GM19397 (cell line): ENCODE measurements at regions not wholly inside any gene's neighbourhood (a gene's known extent, or its start where the extent isn't known, plus 50 kb on each side); places are given as distances from the start of the nearest gene placed in this dataset.
"Not testable (repeated sequence)": the region's sequence is repeated elsewhere in the genome, so short reads cannot be mapped to it uniquely, and the experiment has no call there.

ENCODE experiments used
- ATAC-seq: cut with Tn5 transposase; IDR thresholded peaks from one replicate; pipeline ENCODE4 v1.9.1; 2021; ENCODE audit warnings: mild to moderate bottlenecking, moderate library complexity; ENCODE audit not compliant: unreplicated experiment

GRCh38 chr5:63128761-63129160, 550.1 kb downstream of the LRRC70 start:
- ATAC-seq = no peak

DNA sequence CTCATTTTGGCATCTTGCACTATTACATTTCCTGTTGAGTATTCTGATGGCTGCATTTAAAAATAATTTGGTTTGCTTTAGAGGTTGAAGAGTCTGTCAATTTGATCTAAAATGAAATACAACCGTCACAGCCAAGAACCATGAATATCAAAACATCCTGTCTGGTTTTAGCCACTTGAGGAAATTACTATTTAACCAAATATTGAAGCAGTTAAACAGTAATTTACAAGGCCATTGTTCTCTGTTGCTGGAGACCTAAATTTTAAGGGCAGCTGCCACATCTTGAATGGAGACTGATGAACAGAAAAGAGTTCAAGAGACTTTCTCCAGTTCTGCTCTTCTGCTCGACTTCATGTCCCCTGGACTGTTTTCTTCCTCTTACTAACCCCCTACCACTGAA, 549.4 kb downstream of the LRRC70 start:
- no peak for ATAC-seq

GRCh38 chr5:63127054-63127453, 548.4 kb downstream of the LRRC70 start:
- ATAC-seq = no peak

DNA sequence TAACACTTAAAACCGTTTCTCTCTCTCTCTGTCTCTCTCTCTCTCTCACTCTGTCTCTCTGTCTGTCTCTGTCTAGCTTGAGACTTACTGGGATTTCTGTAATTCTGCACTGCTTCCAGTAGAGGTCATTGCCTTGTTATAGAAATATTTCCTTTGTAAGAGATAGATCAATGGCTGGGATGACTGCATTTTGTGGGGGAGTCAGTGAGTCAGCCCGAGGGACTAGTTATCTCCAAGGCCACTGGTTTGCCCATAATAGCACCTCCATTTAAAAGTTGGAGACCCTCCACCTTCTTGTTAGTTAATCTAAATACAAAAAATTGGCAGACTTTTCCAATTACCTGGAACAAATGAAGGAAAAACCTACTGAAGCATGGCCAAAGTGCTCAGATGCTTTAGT, 547.2 kb downstream of the LRRC70 start:
- ATAC-seq = peak; percentile 77

GRCh38 chr5:63125392-63125791, 546.8 kb downstream of the LRRC70 start:
- no peak for ATAC-seq

GRCh38 chr5:63124266-63124665, 545.6 kb downstream of the LRRC70 start:
- no peak for ATAC-seq

DNA sequence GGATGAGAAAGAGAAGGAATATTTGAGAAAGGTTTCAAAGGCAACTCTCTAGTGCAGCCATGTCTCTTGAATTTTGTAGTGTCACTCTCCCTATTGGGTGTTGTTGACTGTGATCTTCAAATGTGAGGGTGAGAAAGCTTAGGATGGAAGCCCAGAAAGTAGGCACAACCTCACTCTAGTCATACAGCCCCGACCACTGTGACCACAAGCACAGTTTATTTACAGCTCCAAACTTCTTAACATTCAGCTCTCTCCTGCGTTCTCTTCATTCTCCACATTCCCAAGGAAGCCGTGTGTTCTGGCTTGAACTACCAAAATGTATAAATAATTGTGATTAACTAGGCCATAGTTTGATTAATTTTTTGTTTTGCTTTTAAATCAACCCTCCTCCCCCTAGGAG, 542.9 kb downstream of the LRRC70 start:
- ATAC-seq = no peak

GRCh38 chr5:63118221-63118620, 539.6 kb downstream of the LRRC70 start:
- ATAC-seq = no peak

DNA sequence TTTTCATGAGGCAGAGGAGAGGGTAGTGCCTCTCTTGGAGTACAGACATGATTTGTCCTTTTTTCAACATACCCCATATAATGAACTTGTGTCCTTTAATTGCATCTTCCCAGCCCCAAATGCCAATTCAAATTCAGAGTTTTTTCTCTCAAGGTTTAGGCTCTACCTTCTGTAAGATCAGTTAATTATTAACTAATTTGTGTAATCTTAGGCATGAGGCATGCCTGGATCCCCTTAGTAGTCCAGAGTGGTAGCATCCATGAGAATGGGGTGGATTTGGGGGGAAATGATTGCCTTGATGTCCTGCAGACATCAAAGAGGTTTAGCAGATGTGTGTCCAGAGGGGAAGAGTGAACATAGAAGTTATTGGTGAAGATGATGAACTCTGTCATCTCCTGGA, 533.3 kb downstream of the LRRC70 start:
- no peak for ATAC-seq

- ATAC-seq = no peak
Observed at GRCh38 chr5:63101870-63102269, 523.3 kb downstream of the LRRC70 start.

DNA sequence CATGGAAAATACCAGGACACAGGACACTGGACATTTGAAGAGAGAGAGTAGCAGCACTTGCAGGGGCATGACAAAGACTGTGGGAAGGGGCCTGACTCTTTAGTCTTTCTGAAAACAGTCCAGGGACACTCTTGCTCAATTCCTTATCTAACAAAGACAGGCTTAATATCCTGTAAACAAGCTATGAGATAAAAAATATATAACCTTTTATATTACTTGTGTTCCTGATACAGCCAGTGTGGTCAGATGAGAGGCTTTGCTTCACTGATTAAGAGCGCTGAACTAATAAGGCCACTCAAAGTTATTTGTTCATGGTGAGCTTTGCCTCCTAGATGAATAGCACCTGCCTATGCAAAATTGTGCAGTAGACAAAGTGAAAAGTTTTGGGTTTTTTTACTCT, 518.7 kb downstream of the LRRC70 start:
- no peak for ATAC-seq

DNA sequence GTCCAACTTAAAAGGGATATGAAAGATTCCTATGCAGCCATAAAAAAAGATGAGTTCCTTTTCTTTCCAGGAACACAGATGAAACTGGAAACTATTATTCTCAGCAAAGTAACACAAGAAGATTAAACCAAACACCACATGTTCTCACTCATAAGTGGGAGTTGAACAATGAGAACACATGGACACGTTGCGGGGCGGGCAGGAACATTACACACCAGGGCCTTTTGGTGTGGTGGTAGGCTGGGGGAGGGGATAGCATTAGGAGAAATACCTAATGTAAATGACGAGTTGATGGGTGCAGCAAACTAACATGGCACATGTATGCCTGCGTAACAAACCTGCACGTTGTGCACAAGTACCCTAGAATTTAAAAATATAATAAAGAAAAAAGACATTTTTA, 516.1 kb downstream of the LRRC70 start:
- ATAC-seq = no peak

DNA sequence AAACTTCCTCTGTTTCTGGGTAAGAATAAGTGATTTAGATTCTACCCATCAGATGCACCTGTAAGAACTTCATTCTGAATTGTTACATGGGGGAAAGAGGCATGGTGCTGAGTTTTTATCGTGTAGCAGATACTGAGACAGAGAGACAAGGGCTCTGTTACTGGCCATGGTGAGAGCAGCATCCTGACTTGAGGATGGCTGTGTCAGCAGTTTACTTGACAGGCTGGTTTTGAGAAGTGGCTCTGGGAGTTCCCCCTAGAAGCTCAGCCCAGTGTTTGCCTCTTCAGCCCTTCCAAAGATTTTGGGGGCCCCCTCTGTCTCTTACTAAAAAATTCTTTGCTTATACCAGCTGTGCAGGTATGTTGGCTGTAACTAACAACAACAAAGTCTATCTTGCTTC, 510.5 kb downstream of the LRRC70 start:
- ATAC-seq = no peak

DNA sequence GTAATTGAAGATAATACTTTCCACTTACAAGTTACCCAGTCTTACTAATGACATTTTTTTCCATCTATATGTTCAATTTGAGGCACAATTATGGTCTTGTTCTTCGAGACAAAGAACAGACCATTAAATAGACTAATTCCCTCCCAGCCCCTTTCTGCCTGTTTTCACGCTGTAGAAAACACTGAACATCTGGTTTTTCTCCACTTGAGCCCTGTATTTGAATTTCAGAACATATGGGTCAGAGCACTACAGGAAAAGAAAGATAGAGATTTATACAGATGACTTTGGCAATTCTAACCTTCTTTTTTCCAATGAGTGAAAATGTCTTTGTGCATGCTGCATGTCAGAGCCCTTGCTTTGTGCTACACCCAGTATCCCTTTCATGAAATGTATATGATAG, 506.9 kb downstream of the LRRC70 start:
- no peak for ATAC-seq

DNA sequence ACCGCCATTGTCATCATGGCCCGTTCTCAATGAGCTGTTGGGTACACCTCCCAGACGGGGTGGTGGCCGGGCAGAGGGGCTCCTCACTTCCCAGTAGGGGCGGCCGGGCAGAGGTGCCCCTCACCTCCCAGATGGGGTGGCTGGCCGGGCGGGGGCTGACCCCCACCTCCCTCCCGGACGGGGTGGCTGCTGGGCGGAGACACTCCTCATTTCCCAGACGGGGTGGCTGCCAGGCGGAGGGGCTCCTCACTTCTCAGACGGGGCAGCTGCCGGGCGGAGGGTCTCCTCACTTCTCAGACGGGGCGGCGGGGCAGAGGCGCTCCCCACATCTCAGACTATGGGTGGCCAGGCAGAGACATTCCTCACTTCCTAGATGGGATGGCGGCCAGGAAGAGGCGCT, 505.1 kb downstream of the LRRC70 start:
- ATAC-seq = not testable (repeated sequence)

DNA sequence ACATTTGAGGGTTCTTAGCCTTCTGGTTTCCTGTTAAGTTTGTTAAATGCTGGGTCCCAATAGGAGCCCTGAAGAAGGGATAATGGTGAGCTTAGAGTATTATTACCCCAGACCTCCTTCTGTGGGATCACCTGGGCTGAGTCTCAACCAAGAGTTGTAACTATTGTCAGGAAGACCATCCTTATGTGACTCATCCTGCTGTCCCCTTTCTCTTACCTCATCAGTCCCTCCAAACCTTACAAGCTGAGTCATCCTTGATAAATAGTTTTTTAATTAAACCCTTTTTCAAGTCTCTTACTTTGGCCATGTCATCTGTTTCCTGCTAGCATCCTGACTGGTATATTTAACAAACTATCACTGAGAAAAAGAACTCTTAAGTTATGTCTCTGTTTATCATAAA, 502.8 kb downstream of the LRRC70 start:
- no peak for ATAC-seq

DNA sequence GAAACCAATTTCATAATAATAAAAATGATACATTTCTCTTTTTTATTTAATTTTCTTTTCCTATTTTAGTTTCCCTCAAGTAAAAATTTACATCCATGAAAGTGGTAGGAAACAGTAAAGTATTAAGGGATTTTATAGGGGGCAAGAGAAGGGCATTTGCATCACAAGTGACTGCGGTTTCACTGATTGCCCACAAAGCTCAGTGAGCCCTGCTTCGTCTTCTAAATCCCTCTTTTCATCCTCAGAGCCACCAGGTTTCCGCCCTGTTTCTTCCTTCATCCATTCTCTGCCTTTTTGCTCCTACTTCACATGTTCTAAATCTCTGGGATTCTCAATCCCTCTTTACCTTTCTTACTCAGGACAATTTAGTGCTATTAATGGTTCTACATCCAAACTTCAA, 491.4 kb downstream of the LRRC70 start:
- ATAC-seq = no peak

- ATAC-seq = no peak
Observed at GRCh38 chr5:63055421-63055820, 476.8 kb downstream of the LRRC70 start.

DNA sequence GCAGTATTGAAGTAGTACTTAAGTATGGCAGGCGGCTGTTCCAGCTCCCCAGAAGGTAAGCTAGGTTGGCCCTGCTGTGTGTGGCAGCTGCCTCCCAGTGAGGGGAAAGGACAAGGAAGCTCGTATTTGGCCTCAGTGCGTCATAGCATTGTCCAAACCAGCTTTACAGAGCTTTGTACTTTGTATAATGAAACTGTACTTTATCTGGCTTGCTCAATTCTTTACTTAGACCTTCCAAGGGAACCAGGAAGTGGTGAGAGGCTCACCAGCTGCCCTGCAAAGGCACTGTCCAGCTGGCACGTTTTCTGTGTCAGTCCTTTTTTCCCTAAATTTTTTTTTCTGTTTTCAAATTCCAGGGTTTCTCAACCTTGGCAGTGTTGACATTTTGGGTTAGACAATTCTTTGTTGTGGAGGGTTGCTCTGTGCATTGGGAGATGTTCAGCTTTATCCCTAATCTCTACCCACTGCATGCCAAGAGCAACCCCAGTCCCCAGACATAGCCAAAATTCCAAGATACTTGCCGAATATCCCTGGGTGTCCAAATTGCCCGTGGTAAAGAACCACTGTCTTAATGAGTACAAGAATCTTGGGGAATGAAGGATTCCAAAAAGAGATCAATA, 474.5 kb downstream of the LRRC70 start:
- ATAC-seq = no peak

- ATAC-seq = no peak
Observed at GRCh38 chr5:63050916-63051315, 472.3 kb downstream of the LRRC70 start.

- ATAC-seq = no peak
Observed at GRCh38 chr5:63049935-63050334, 471.3 kb downstream of the LRRC70 start.

DNA sequence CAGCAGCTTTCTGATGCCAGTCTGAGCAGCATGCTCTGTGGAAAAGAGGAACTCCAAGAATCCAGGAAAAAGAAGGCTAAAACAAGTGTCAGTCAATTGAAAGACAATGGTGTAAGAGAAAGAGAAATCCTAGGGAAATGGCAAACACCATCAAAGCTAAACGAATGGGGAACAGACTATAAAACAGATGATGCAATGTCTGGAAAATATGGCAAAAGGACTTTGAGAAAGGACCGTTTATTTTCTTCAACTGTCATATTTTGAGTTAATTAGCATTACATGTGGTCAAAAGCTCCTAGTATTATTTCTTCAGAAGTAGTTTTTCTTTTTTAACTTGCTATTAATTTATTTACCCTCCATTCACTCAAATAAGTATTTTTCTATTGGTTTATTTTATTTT, 465.2 kb downstream of the LRRC70 start:
- no peak for ATAC-seq

- no peak for ATAC-seq
Observed at GRCh38 chr5:63032343-63032742, 453.7 kb downstream of the LRRC70 start.

DNA sequence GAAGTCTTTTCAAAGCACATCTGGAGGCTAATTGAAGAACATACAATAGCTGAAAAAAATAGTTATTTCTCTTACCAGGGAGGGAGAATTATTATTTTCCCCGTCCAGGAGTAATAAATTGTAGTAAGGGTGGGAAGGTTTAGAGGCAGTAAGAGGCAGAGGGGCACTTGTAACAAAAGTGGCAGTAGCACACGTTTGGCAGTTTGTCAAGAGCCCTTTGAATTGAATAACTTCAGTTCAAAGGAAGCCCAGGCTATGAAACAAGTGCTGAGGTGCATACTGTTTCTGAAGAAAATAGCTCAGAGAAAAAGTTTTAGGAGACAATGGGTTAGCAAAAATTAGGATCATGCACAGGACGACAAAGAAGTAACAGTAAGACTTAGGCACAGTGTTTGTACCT, 451.3 kb downstream of the LRRC70 start:
- ATAC-seq = no peak
